NCI-H128 (cell line): ENCODE measurements at regions not wholly inside any gene's neighbourhood (a gene's known extent, or its start where the extent isn't known, plus 50 kb on each side); places are given as distances from the start of the nearest gene placed in this dataset.

Experiments used
- DNase-seq: peaks from one replicate; lab custom pipeline; 2025; ENCODE audit not compliant: unreplicated experiment; lab: John Stamatoyannopoulos, UW

GRCh38 chr11:95586155-95586554 is 203.4 kb downstream of the FAM76B start:
- DNase-seq, result no peak

- DNase-seq, result no peak
These were observed 203.9 kb downstream of the FAM76B start for GRCh38 chr11:95585752-95586077.

- no peak for DNase-seq
These were observed 204.4 kb downstream of the FAM76B start for GRCh38 chr11:95585069-95585751.

- DNase-seq, result no peak
These were observed 205.0 kb downstream of the FAM76B start for GRCh38 chr11:95584589-95584988.

DNA sequence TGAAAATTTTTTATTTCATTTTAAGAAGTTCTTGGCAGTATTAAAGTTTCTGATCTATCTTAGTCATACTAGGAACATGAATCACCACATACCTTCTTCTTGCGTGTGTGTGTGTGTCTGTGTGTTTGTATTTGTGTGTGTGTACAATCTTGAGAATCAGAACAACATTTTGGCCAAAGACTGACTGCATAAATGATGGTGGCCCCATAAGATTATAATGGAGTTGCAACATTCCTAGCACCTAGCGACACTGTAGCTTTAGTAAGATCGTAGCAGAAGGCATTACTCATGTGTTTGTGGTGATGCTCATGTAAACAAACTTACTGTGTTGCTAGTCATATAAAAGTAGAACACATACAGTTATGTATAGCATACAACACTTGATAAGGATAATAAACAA is 205.4 kb downstream of the FAM76B start:
- no peak for DNase-seq

DNA sequence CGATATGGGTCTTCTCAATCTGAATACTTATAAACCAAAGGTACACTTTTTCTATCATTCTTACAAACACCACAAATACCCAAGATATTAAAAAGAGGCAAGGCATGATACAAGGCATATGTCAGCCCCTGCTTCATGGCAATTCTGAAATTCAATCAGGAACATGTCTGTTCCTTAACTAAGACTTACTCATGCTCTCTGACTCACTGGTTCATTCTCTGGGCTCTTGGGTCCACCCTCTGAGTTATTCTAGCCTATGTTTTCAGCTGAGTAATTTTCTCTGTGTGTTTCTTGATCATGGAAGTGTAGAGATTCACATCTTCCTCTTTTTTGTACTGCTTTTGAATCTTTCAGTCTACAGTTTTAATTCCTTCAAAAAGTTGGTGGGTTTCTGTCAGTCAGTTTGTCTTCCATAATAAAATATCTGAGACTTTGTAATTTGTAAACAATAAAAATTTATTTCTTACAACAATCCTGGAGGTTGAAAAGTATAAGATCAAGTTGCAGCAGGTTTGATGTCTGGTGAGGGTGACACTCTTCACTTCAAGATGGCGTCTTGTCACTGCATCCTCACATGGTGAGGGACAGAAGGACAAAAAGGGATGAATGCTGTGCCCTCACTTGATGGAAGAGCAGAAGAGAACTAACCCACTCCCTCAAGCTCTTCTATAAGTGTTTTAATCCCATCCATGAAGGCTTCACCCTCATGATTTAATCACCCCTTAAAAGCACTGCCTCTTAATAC is 211.7 kb downstream of the FAM76B start:
- no peak for DNase-seq

- no peak for DNase-seq
These were observed 213.3 kb downstream of the FAM76B start for GRCh38 chr11:95576146-95576845.

DNA sequence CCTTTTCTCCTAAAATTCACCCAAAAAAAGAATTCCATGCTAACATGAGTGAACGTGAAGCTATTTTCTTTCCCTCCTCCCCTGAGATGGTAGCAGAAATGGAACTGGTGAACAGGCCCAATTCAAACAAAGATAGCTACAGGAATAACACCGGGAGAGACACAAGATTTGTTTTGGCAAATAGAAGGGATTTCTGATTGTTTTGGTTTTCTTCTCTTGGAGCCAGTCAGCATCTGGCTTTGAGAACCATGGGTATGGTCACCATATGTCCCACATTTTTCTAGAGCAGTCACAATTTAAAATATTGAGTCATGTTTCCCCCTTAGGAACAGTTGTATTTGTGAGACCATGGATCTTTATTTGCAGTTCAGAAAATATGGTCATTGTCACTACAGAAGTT is 214.1 kb downstream of the FAM76B start:
- DNase-seq, result no peak

- DNase-seq, result no peak
These were observed 217.8 kb downstream of the FAM76B start for GRCh38 chr11:95571718-95572260.

DNA sequence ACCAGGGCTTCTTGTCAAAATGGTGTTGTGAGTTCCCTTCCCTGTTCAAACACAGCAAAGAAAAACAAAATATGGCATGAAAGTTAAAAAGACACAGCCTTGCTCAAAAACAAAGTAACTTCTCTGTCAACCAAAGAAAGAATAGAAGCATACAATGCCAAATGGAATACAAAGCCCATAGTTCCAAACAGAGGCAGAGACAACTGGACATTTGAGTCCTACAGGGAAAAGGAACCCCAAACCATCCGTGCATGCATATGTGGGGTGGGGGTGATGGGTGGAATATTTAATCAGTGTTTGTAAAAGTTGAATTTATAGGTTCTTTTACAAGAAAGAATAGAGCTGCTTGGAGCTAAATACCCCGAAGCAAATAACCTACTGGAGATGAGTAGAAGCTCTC is 218.7 kb downstream of the FAM76B start:
- no peak for DNase-seq

- no peak for DNase-seq
These were observed 220.4 kb downstream of the FAM76B start for GRCh38 chr11:95569207-95569606.

DNA sequence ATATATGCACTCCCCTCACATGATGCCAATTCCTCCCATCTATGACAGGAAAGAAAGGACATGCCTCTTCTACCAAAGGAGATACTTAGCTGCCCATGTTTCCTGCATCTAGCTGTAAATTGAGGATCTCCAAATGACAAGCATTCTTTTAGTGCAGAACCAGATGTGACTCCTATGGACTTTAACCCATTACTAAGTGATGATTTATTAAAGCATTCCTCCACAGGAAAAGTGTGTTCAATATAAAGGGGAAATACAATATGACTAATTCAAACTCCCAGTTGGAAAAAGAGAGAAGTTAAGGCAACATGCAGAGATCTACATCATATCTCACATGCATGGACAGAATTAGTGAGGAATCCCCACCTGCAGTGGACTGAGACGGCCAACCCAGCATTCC is 221.3 kb downstream of the FAM76B start:
- no peak for DNase-seq

GRCh38 chr11:95567685-95568084 is 221.9 kb downstream of the FAM76B start:
- no peak for DNase-seq

DNA sequence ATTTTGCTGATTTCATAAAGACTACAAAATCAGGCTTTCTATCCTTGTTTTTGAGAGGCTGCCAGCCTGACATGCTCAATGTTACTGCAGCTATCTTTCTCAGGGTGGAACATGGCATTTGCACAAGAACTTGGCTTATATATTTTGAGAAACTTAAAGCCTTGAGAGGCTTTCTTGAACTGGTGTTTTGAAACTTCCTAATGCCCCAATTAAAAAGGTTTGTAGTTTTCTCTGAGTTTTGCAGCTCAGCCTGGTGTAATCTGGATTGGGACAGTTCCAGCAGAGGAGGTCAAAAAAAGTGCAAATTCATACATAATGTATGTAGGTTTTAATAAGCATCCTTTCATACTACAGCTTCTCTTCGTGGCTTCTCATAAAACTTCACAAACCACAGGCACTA is 223.4 kb downstream of the FAM76B start:
- DNase-seq, result no peak

GRCh38 chr11:95565724-95566141 is 223.8 kb downstream of the FAM76B start:
- no peak for DNase-seq

DNA sequence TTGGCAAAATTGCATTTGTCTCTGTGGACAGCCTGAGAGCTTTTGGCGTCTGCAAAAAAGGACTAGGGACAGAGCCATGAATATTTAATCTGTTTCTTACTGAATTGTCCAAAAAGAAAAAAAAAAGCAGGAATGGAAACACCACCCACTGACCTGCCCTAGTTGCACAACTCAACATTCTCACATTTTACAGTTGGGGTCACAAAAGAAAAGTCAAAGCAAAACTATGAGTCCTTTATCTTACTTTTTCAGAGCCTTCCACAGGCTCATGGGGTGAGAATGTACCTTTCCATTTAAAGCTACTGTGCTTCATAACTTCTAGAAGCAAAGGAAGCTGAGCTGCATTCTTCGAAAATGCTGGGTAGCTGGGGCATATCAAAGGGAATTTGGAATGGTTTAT is 225.7 kb downstream of the FAM76B start:
- DNase-seq, result no peak

DNA sequence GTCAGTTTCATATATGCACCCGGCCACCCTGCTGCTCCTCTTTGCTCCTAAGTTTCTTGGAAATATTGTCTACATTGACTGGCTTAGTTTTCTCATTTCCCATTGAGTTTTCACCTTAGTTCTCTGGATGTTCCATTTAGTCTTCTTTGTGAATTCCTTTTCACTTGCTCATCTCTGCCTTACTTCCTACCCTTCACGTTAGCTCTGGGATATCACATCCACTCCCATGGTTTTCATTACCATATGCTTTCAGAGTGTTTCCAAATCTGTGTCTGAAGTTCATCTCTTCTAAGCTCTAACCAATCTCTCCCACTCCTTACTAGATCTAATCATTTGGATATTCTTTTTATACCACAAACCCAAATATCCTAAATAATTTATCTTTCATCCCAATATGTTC is 226.4 kb downstream of the FAM76B start:
- no peak for DNase-seq

GRCh38 chr11:95562196-95562921 is 227.2 kb downstream of the FAM76B start:
- no peak for DNase-seq

- DNase-seq, result no peak
These were observed 229.7 kb downstream of the FAM76B start for GRCh38 chr11:95559899-95560298.

DNA sequence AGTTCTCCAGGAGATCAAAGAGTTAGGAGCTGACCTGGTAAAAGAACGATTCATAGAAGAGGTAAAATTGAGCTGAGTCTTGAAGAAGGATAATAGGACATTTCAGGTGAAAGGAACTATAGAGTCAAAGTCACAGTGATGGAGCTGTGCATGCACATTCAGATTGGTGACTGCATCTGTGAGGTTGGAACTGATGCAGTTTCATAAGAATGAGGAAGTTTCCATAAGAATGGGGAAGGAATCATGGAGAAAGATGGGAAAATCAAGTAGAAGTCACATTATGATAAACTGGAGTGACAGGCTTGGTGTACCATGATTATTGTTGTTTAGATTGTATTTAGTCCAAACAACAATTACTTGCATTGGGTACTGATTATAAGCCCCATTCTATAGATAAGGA is 232.2 kb downstream of the FAM76B start:
- no peak for DNase-seq
